Endodermal cell (in vitro differentiated cells): ENCODE measurements at regions not wholly inside any gene's neighbourhood (a gene's known extent, or its start where the extent isn't known, plus 50 kb on each side); places are given as distances from the start of the nearest gene placed in this dataset.

Experiments
- DNase-seq: peaks from one replicate; pipeline ENCODE4 v3.0.0-alpha.2; 2017
- H3K27ac ChIP-seq: 2 replicates; pipeline ENCODE4 v1.5.1; 2013; ENCODE audit warnings: mild to moderate bottlenecking, low read depth, low read length, moderate library complexity
- H3K27me3 ChIP-seq: 2 replicates; pipeline ENCODE4 v1.6.1; 2013; ENCODE audit warnings: mild to moderate bottlenecking, low read length, moderate library complexity; ENCODE audit not compliant: insufficient read depth, control insufficient read depth, poor library complexity, severe bottlenecking
- H3K36me3 ChIP-seq: 2 replicates; pipeline ENCODE4 v1.7.0; 2013; ENCODE audit warnings: mild to moderate bottlenecking, low read length, moderate library complexity; ENCODE audit not compliant: control insufficient read depth, insufficient read depth
- H3K4me1 ChIP-seq: one replicate; pipeline ENCODE4 v1.7.0; 2013; ENCODE audit warnings: low read length; ENCODE audit not compliant: control insufficient read depth, insufficient read depth
- H3K4me3 ChIP-seq: 2 replicates; pipeline ENCODE4 v1.5.1; 2013; ENCODE audit warnings: mild to moderate bottlenecking, low read length, moderate library complexity
- H3K9ac ChIP-seq: 2 replicates; pipeline ENCODE4 v1.6.1; 2013; ENCODE audit warnings: mild to moderate bottlenecking, low read length, moderate library complexity; ENCODE audit not compliant: poor library complexity, severe bottlenecking; ENCODE audit errors: extremely low read depth
- H3K9me3 ChIP-seq: 2 replicates; pipeline ENCODE4 v1.6.1; 2013; ENCODE audit warnings: mild to moderate bottlenecking, low read length, moderate library complexity; ENCODE audit not compliant: control insufficient read depth
- H3K27ac Mint-ChIP-seq: 2 replicates; pipeline ENCODE4 v1.8.0; 2020; ENCODE audit warnings: mixed read lengths
- H3K27me3 Mint-ChIP-seq: 2 replicates; pipeline ENCODE4 v1.8.0; 2021; ENCODE audit warnings: mild to moderate bottlenecking, mixed read lengths; ENCODE audit not compliant: insufficient read depth
- H3K36me3 Mint-ChIP-seq: 2 replicates; pipeline ENCODE4 v1.8.0; 2020; ENCODE audit warnings: low read depth, mixed read lengths
- H3K4me1 Mint-ChIP-seq: 2 replicates; pipeline ENCODE4 v1.8.0; 2020; ENCODE audit warnings: mixed read lengths
- H3K4me3 Mint-ChIP-seq: 2 replicates; pipeline ENCODE4 v1.8.0; 2020; ENCODE audit warnings: mild to moderate bottlenecking, moderate library complexity, mixed read lengths
- H3K9me3 Mint-ChIP-seq: 2 replicates; pipeline ENCODE4 v1.8.0; 2020; ENCODE audit warnings: mild to moderate bottlenecking, mixed read lengths
- WGBS, 2 experiments: methylation state at CpG; one replicate each; pipeline versions ENCODE4 v1.1.5 to v1.1.7; 2013; ENCODE audit warnings: missing lambda C conversion rate in 2 of 2, mixed read lengths in 1 of 2; ENCODE audit not compliant: insufficient coverage in 1 of 2, insufficient read length in 1 of 2; 5-methylcytosine and 5-hydroxymethylcytosine counted together
- TF ChIP-seq, protein P1 (sequence below): fragments of 200-600 bp; sonication (generic); conservative IDR thresholded peaks from 2 replicates; pipeline ENCODE4 v1.5.0; 2021; ENCODE audit warnings: antibody characterized with exemption, mild to moderate bottlenecking

DNA sequence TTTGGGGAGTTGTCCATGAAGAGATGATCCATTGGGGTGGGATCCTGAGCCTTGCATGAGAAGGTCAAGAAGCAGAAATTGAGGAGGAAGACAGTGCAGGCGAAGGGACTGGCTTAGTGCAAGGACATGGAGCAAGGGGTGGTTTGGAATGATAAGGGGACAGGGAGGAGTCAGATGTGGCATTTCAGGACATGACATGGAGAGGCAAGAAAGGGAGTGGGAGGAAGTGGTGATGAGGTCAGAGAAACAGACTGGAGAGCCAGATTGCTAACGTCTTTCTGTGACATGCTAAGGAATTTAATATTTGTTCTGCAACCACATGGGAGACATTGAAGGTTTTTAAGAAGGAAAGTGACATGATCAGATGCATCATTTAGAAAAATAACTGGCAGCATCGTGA lies 346.8 kb upstream of the FMN2 start:
- TF ChIP-seq, protein P1, sequence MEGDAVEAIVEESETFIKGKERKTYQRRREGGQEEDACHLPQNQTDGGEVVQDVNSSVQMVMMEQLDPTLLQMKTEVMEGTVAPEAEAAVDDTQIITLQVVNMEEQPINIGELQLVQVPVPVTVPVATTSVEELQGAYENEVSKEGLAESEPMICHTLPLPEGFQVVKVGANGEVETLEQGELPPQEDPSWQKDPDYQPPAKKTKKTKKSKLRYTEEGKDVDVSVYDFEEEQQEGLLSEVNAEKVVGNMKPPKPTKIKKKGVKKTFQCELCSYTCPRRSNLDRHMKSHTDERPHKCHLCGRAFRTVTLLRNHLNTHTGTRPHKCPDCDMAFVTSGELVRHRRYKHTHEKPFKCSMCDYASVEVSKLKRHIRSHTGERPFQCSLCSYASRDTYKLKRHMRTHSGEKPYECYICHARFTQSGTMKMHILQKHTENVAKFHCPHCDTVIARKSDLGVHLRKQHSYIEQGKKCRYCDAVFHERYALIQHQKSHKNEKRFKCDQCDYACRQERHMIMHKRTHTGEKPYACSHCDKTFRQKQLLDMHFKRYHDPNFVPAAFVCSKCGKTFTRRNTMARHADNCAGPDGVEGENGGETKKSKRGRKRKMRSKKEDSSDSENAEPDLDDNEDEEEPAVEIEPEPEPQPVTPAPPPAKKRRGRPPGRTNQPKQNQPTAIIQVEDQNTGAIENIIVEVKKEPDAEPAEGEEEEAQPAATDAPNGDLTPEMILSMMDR: no peak
- 88 to 90% methylated on average over 1 to 3 of the region's 3 CpGs for WGBS, 2 experiments
- Histone ChIP-seq H3K36me3 (no peaks in the 10 kb centered on the region), H3K27me3 (no peaks in the 10 kb centered on the region), H3K9me3 (no peaks in the 10 kb centered on the region), H3K4me1 (no peaks in the 10 kb centered on the region), H3K4me3 (no peak overlapping the region), H3K27ac (no peak overlapping the region), H3K9ac (no peak overlapping the region)
- Mint-ChIP-seq H3K36me3 (no peaks in the 10 kb centered on the region), H3K9me3 (no peaks in the 10 kb centered on the region), H3K4me3 (no peak overlapping the region), H3K4me1 (no peaks in the 10 kb centered on the region), H3K27ac (no peak overlapping the region), H3K27me3 (no peaks in the 10 kb centered on the region)
- DNase-seq: no peak

DNA sequence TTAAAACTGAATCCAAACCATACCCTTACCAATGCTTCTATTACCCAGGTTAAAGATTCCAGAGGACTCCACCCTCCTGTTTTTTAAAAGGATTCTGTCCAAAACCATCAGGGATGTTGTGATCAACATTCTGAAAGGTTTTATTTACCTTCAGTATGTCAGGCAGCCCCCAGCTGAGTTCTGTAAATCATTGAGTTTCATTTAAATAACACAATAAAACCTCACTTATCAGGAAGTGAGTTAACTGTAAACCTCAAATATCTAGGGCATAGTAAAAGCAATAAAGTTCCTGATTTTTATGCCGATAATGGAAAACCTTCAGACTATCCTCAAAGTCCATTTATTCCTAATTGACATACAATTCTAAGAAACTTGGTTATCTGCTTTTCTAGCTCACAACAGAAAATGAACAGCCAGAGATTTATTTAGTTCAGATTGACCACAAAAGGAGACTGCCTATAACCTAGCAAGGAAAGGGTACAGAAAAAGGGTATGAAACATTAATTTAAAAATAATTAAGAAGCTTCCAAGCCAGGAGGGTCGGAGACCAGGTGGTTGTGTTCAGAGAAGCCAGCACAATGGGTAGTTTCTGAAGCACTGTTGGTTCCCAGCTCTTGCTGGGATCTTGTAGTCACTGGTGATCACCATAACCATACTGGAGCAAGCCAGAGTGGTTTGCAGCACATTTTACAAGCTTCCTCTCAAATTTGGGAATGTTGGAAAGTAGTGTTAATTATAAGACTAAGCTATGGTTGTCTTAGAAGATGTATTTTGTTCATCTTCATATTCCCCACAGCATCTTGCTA lies 336.4 kb upstream of the FMN2 start:
- no peaks in the 10 kb centered on the region for H3K36me3 ChIP-seq
- no peak overlapping the region for H3K27ac ChIP-seq
- no peak overlapping the region for H3K9ac ChIP-seq
- Mint-ChIP-seq H3K27ac (no peak overlapping the region), H3K4me1 (peaks cover 20% of the 10 kb centered on the region), H3K36me3 (no peaks in the 10 kb centered on the region), H3K9me3 (no peaks in the 10 kb centered on the region), H3K4me3 (no peak overlapping the region), H3K27me3 (no peaks in the 10 kb centered on the region)
- no peaks in the 10 kb centered on the region for H3K27me3 ChIP-seq
- TF ChIP-seq, protein P1: no peak
- H3K4me3 ChIP-seq: no peak overlapping the region
- 83 to 84% methylated on average over 2 of the region's 2 CpGs for WGBS, 2 experiments
- DNase-seq: no peak
- no peaks in the 10 kb centered on the region for H3K4me1 ChIP-seq
- H3K9me3 ChIP-seq: no peaks in the 10 kb centered on the region

DNA sequence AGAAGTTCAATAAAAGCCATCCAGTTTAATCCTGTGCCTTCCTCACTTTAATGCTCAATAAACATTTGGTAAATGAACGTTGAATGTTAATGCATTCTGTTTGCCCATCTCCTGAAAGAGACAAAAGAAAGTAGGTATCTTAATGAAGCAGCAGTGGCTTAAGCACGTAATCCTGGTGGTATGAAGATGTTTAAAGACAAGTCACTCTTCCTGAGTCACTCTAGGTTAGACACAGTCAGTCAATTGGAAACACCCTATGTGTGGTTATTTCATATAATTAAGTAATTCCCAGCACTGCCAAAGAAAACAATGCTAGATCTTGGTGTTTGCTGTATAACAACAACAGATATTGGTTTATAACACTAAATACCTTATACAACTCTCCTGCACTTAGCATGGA lies 334.0 kb upstream of the FMN2 start:
- no peak for DNase-seq
- 83 to 86% methylated on average over 2 of the region's 2 CpGs for whole genome bisulfite sequencing, 2 experiments
- Mint-ChIP-seq H3K4me3 (no peak overlapping the region), H3K27ac (no peak overlapping the region), H3K36me3 (no peaks in the 10 kb centered on the region), H3K4me1 (peaks cover 30% of the 10 kb centered on the region), H3K27me3 (no peaks in the 10 kb centered on the region), H3K9me3 (no peaks in the 10 kb centered on the region)
- no peaks in the 10 kb centered on the region for H3K4me1 ChIP-seq
- H3K9ac ChIP-seq: no peak overlapping the region
- no peak overlapping the region for H3K27ac ChIP-seq
- H3K4me3 ChIP-seq: no peak overlapping the region
- H3K36me3 ChIP-seq: no peaks in the 10 kb centered on the region
- H3K27me3 ChIP-seq: no peaks in the 10 kb centered on the region
- TF ChIP-seq, protein P1: no peak
- no peaks in the 10 kb centered on the region for H3K9me3 ChIP-seq
